NB4 (cell line): ENCODE measurements at regions not wholly inside any gene's neighbourhood (a gene's known extent, or its start where the extent isn't known, plus 50 kb on each side); places are given as distances from the start of the nearest gene placed in this dataset.
"Not testable (repeated sequence)": the region's sequence is repeated elsewhere in the genome, so short reads cannot be mapped to it uniquely, and the experiment has no call there.

Experiments
- DNase-seq: peaks from one replicate; pipeline ENCODE4 v3.0.0; 2010; ENCODE audit warnings: low read depth
- H3K4me3 ChIP-seq: one replicate; pipeline ENCODE4 v1.5.1; 2011; ENCODE audit warnings: mild to moderate bottlenecking, low read depth, low read length, moderate library complexity
- CTCF ChIP-seq: IDR thresholded peaks from one replicate; pipeline ENCODE4 v1.5.1; 2012; ENCODE audit warnings: low read depth, low read length
- MAX ChIP-seq: IDR thresholded peaks from 2 replicates; pipeline ENCODE4 v1.6.1; 2011; ENCODE audit warnings: low read depth, low read length
- MYC ChIP-seq: IDR thresholded peaks from 2 replicates; pipeline ENCODE4 v1.6.1; 2011; ENCODE audit warnings: low read depth, low read length
- POLR2A ChIP-seq: IDR thresholded peaks from 2 replicates; pipeline ENCODE4 v1.6.1; 2011; ENCODE audit warnings: mild to moderate bottlenecking; ENCODE audit not compliant: insufficient read length; ENCODE audit errors: extremely low read depth

- no peak overlapping the region for H3K4me3 ChIP-seq
- TF ChIP-seq MAX, result no peak
- no peak for TF ChIP-seq MYC
- TF ChIP-seq POLR2A, result no peak
- no peak for TF ChIP-seq CTCF
- no peak for DNase-seq
Observed at GRCh38 chr3:105976196-105976595, 107.4 kb upstream of the CBLB start.

GRCh38 chr3:105979961-105980360 lies 111.1 kb upstream of the CBLB start:
- TF ChIP-seq MYC, result no peak
- no peak for TF ChIP-seq CTCF
- no peak for TF ChIP-seq POLR2A
- no peak for TF ChIP-seq MAX
- no peak overlapping the region for H3K4me3 ChIP-seq
- no peak for DNase-seq

GRCh38 chr3:105982207-105982606 lies 113.4 kb upstream of the CBLB start:
- no peak for DNase-seq
- H3K4me3 ChIP-seq, result no peak overlapping the region
- TF ChIP-seq POLR2A, result no peak
- TF ChIP-seq MAX, result no peak
- TF ChIP-seq CTCF, result no peak
- TF ChIP-seq MYC, result no peak

- no peak for DNase-seq
- TF ChIP-seq POLR2A, result no peak
- TF ChIP-seq CTCF, result no peak
- no peak for TF ChIP-seq MYC
- no peak for TF ChIP-seq MAX
- H3K4me3 ChIP-seq, result no peak overlapping the region
Observed at GRCh38 chr3:105984837-105985236, 116.0 kb upstream of the CBLB start.

GRCh38 chr3:105986343-105986742 lies 117.5 kb upstream of the CBLB start:
- not testable (repeated sequence) for H3K4me3 ChIP-seq, DNase-seq

GRCh38 chr3:105987809-105988208 lies 119.0 kb upstream of the CBLB start:
- TF ChIP-seq POLR2A, result no peak
- no peak for TF ChIP-seq MAX
- no peak for TF ChIP-seq CTCF
- TF ChIP-seq MYC, result no peak
- no peak overlapping the region for H3K4me3 ChIP-seq
- no peak for DNase-seq
